Natural killer cell treated with Interleukin-12 subunit alpha and Interleukin-12 subunit beta and Interleukin-15 and Interleukin-18, amount 100 ng/mL, for 72 hours (primary cell): ENCODE measurements at regions not wholly inside any gene's neighbourhood (a gene's known extent, or its start where the extent isn't known, plus 50 kb on each side); places are given as distances from the start of the nearest gene placed in this dataset.

ENCODE experiments used
- ATAC-seq, 2 donors: fragments of 150-1000 bp; cut with Tn5 transposase in 1 of 2; sonication (Bioruptor Pico), chemical (Tn5 transposase) in 1 of 2; 2 replicates each; pipeline ENCODE4 v1.10.0; 2021
- DNase-seq: peaks from one replicate; pipeline ENCODE4 v3.0.0; 2022; ENCODE audit warnings: low spot score
- H3K27ac Mint-ChIP-seq, 2 donors: 1 replicate in 1 of 2; 2 replicates in 1 of 2; pipeline ENCODE4 v1.8.0; 2022; ENCODE audit warnings: mixed read lengths in 2 of 2, mild to moderate bottlenecking in 1 of 2, moderate library complexity in 1 of 2
- H3K27me3 Mint-ChIP-seq, 2 donors: 1 replicate in 1 of 2; 2 replicates in 1 of 2; pipeline ENCODE4 v1.8.0; 2022; ENCODE audit warnings: mixed read lengths in 2 of 2
- H3K36me3 Mint-ChIP-seq: one replicate; pipeline ENCODE4 v1.8.0; 2022; ENCODE audit warnings: mixed read lengths
- H3K4me1 Mint-ChIP-seq, 2 donors: 1 replicate in 1 of 2; 2 replicates in 1 of 2; pipeline ENCODE4 v1.8.0; 2022; ENCODE audit warnings: low read depth in 2 of 2, mixed read lengths in 2 of 2, mild to moderate bottlenecking in 1 of 2
- H3K4me3 Mint-ChIP-seq: one replicate; pipeline ENCODE4 v1.8.0; 2022; ENCODE audit warnings: mixed read lengths
- H3K9me3 Mint-ChIP-seq: 2 replicates; pipeline ENCODE4 v1.8.0; 2022; ENCODE audit warnings: mixed read lengths

GRCh38 chr13:111646456-111646855, 326.0 kb downstream of the TEX29 start:
- ATAC-seq (no peak), DNase-seq (no peak)
- Mint-ChIP-seq H3K4me1 (no peaks in the 10 kb centered on the region), H3K4me3 (no peak overlapping the region), H3K27me3 (peaks cover 13 to 42% of the 10 kb centered on the region in 2 donors), H3K36me3 (no peaks in the 10 kb centered on the region), H3K9me3 (no peaks in the 10 kb centered on the region), H3K27ac (no peak overlapping the region)

- Mint-ChIP-seq H3K4me1 (no peaks in the 10 kb centered on the region), H3K36me3 (no peaks in the 10 kb centered on the region), H3K9me3 (no peaks in the 10 kb centered on the region), H3K27ac (no peak overlapping the region), H3K27me3 (peaks cover 15 to 55% of the 10 kb centered on the region in 2 donors), H3K4me3 (no peak overlapping the region)
- no peak for DNase-seq
- ATAC-seq: no peak
Measured at GRCh38 chr13:111648885-111649284, 328.4 kb downstream of the TEX29 start.

DNA sequence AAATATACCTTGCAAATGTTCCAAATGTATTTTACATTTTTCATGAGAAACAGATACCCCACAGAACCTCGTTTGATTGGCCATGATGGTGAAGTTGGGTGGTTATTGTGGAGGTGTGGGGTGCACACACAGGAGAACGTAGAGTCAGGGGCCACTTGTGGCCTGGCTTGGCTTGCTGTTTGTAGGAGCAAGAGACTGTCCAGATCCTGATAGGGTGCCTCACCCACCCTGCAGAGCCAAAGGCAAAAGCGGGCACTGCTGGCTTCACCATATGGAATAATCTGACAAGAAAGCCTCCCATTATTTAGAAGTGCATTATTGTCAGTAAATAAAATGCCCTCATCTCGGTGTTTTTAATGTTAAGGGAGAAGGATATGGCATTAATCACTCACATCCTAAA, 330.2 kb downstream of the TEX29 start:
- ATAC-seq (no peak), DNase-seq (no peak)
- Mint-ChIP-seq H3K27me3 (peaks cover 24 to 69% of the 10 kb centered on the region in 2 donors), H3K4me3 (no peak overlapping the region), H3K36me3 (no peaks in the 10 kb centered on the region), H3K27ac (no peak overlapping the region), H3K4me1 (no peaks in the 10 kb centered on the region), H3K9me3 (no peaks in the 10 kb centered on the region)

DNA sequence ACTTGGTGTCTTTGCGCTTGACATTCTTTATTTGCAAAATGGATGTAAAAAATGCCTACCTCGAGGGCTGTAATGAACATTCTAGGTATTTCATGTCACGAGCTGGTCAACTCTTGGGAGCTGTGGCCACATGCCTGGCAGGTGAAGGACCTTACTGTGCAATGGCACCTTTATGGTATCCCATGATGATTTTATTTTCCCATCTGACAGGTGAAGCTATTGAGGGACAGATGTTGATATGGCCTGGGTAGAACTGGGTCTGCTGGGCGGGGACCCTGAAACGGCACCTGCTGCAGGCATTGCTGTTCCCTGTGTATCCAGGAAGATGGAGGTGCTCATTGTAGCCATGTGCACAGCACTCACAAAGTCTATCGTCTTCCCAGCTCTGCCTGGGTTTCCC, 332.2 kb downstream of the TEX29 start:
- Mint-ChIP-seq H3K9me3 (no peaks in the 10 kb centered on the region), H3K4me3 (no peak overlapping the region), H3K36me3 (no peaks in the 10 kb centered on the region), H3K4me1 (no peaks in the 10 kb centered on the region), H3K27ac (no peak overlapping the region), H3K27me3 (peaks cover 25 to 62% of the 10 kb centered on the region in 2 donors)
- no peak for ATAC-seq
- DNase-seq: no peak

DNA sequence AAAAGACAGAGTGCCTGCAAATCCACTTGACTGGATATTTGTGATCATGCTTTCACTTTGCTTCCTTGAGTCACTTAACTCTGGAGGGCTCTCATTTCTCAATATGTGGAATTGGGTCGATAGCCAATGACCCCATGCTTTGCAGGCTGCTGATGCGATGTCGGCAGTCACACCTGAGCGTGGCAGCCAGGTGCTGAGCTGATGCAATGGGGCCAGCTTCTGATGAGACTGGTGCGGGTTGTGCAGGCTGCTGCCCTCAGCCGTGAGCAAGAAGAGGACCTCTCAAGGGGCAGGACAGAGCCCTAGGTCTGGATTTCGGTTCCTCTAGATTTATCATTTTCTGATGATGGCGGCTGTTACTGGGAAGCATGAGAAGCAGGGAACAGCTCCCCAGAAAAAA, 334.1 kb downstream of the TEX29 start:
- Mint-ChIP-seq H3K27ac (no peak overlapping the region), H3K4me3 (no peak overlapping the region), H3K36me3 (no peaks in the 10 kb centered on the region), H3K9me3 (no peaks in the 10 kb centered on the region), H3K4me1 (no peaks in the 10 kb centered on the region), H3K27me3 (peaks cover 21 to 49% of the 10 kb centered on the region in 2 donors)
- ATAC-seq (peak in 1 of 2 donors; percentile 5), DNase-seq (no peak)

- DNase-seq (no peak), ATAC-seq (no peak)
- H3K9me3 Mint-ChIP-seq: no peaks in the 10 kb centered on the region
- H3K27ac Mint-ChIP-seq: no peak overlapping the region
- peaks cover 15 to 32% of the 10 kb centered on the region in 2 donors for H3K27me3 Mint-ChIP-seq
- H3K36me3 Mint-ChIP-seq: no peaks in the 10 kb centered on the region
- no peak overlapping the region for H3K4me3 Mint-ChIP-seq
- no peaks in the 10 kb centered on the region for H3K4me1 Mint-ChIP-seq
Measured at GRCh38 chr13:111656439-111656838, 336.0 kb downstream of the TEX29 start.

DNA sequence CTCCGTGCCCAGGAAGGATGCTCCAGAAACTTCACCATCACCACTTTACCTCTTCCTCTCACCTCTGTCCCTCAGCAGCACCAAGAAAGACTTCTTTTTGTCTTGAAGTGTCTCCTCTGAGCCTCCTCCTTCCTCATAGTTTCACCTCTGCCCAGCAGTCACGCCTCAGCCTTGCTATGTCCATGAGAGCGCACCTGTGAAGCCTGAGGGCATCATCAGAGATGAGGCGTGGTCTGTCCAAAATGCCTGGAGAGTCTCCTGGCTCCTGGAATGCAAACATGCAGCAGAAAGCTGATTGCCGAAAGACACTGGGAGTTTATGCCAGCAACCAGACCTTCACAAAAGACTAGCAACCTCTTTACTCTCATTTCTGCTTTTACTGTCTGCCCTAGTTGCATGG, 336.6 kb downstream of the TEX29 start:
- Mint-ChIP-seq H3K4me1 (no peaks in the 10 kb centered on the region), H3K27me3 (peaks cover 15 to 31% of the 10 kb centered on the region in 2 donors), H3K27ac (no peak overlapping the region), H3K36me3 (no peaks in the 10 kb centered on the region), H3K4me3 (no peak overlapping the region), H3K9me3 (no peaks in the 10 kb centered on the region)
- DNase-seq: no peak
- ATAC-seq: no peak

GRCh38 chr13:111658145-111659100, 338.0 kb downstream of the TEX29 start:
- no peaks in the 10 kb centered on the region for H3K36me3 Mint-ChIP-seq
- no peaks in the 10 kb centered on the region for H3K4me1 Mint-ChIP-seq
- DNase-seq (no peak), ATAC-seq (no peak)
- H3K27me3 Mint-ChIP-seq: peaks cover 17 to 28% of the 10 kb centered on the region in 2 donors
- no peaks in the 10 kb centered on the region for H3K9me3 Mint-ChIP-seq
- H3K27ac Mint-ChIP-seq: no peak overlapping the region
- no peak overlapping the region for H3K4me3 Mint-ChIP-seq

DNA sequence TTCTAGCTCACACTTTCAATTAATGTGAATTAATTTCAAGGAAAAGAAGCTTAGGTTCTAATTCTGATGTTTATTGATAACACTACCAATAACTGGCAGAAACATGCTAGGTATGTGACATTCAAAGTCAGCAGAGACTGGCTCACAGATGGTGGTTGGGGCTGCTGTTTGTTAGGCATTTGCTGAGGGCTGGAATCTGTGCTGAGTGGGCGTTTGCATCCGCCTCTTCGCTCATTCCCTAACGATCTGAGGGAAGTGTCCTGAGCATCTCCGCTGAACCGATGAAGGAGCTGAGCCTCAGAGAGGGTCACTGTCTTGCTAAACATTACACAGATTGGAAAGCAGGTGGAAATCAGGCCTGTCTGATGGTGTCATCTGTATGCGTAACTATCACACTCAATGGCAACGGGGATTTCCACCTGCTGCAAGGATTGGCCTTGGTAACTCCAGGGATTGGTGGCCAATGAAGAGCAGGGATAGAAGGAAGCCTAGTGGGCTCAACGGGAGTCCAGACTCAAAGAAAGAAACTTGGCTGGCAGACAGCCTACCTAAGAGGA, 338.9 kb downstream of the TEX29 start:
- Mint-ChIP-seq H3K4me1 (no peaks in the 10 kb centered on the region), H3K9me3 (no peaks in the 10 kb centered on the region), H3K4me3 (no peak overlapping the region), H3K27me3 (peaks cover 13 to 22% of the 10 kb centered on the region in 2 donors), H3K27ac (no peak overlapping the region), H3K36me3 (no peaks in the 10 kb centered on the region)
- DNase-seq: no peak
- ATAC-seq: no peak

- no peak overlapping the region for H3K27ac Mint-ChIP-seq
- H3K4me3 Mint-ChIP-seq: no peak overlapping the region
- H3K36me3 Mint-ChIP-seq: no peaks in the 10 kb centered on the region
Measured at GRCh38 chr13:111659842-111660241, 339.4 kb downstream of the TEX29 start.

GRCh38 chr13:111661052-111661451, 340.6 kb downstream of the TEX29 start:
- Mint-ChIP-seq H3K36me3 (no peaks in the 10 kb centered on the region), H3K4me3 (no peak overlapping the region), H3K27ac (no peak overlapping the region), H3K27me3 (peaks cover 6 to 12% of the 10 kb centered on the region in 2 donors), H3K9me3 (no peaks in the 10 kb centered on the region), H3K4me1 (no peaks in the 10 kb centered on the region)
- ATAC-seq: no peak
- no peak for DNase-seq

More at GRCh38 chr13:111659842-111660241, 339.4 kb downstream of the TEX29 start:
- H3K4me1 Mint-ChIP-seq: no peaks in the 10 kb centered on the region
- peaks cover 8 to 17% of the 10 kb centered on the region in 2 donors for H3K27me3 Mint-ChIP-seq
- H3K9me3 Mint-ChIP-seq: no peaks in the 10 kb centered on the region
- no peak for DNase-seq
- no peak for ATAC-seq

DNA sequence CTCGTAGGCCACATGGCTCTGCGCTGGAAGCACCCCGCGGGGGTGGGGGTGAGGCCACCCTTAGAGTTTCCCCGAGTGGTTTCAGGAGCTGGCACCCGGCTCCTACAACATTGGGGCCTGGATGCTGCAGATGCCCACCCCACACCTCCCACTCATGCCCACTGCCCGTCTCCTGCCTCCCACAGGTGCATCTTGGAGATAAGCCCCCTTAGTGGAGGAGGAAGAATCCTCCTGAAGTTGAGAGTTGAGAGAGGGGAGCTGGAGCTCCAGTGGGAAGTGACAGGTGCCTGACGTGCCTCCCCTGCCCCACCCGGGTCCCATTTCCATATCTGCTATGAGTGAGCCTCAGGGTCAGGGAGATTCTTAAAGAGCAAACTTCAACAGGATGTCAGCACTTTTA, 341.3 kb downstream of the TEX29 start:
- ATAC-seq (no peak), DNase-seq (no peak)
- H3K4me3 Mint-ChIP-seq: no peak overlapping the region
- H3K27me3 Mint-ChIP-seq: peaks cover 6 to 12% of the 10 kb centered on the region in 2 donors
- no peaks in the 10 kb centered on the region for H3K4me1 Mint-ChIP-seq
- no peak overlapping the region for H3K27ac Mint-ChIP-seq
- H3K9me3 Mint-ChIP-seq: no peaks in the 10 kb centered on the region
- H3K36me3 Mint-ChIP-seq: no peaks in the 10 kb centered on the region

- no peak overlapping the region for H3K4me3 Mint-ChIP-seq
- no peak for ATAC-seq
Measured at GRCh38 chr13:111662451-111662850, 342.0 kb downstream of the TEX29 start.

DNA sequence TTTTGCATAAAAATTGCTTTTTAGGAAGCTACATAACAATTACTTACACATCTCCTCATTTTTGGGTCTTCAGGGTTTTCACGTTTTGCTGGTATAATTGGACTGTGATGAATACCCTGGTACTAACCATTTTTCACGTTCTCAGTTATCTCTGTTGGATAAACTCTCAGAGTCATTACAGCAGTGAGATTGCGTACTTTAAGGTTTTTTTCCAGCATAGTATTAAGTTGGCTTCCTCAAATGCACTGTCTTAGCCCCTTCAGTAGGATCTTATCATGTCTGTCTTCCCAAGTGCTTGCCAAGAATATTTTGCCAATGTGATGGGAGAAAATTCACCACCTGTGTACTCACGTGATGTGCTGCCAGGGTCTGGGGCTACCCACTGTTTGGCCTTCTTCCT, 342.5 kb downstream of the TEX29 start:
- ATAC-seq (no peak), DNase-seq (no peak)
- Mint-ChIP-seq H3K27ac (no peak overlapping the region), H3K4me3 (no peak overlapping the region), H3K36me3 (no peaks in the 10 kb centered on the region), H3K27me3 (peaks cover 2 to 8% of the 10 kb centered on the region in 2 donors), H3K9me3 (no peaks in the 10 kb centered on the region), H3K4me1 (no peaks in the 10 kb centered on the region)

More at GRCh38 chr13:111662451-111662850, 342.0 kb downstream of the TEX29 start:
- Mint-ChIP-seq H3K27ac (no peak overlapping the region), H3K4me1 (no peaks in the 10 kb centered on the region), H3K9me3 (no peaks in the 10 kb centered on the region), H3K36me3 (no peaks in the 10 kb centered on the region), H3K27me3 (peaks cover 2 to 8% of the 10 kb centered on the region in 2 donors)
- no peak for DNase-seq
